Suprapubic skin (tissue), 4 donors: ENCODE measurements at regions not wholly inside any gene's neighbourhood (a gene's known extent, or its start where the extent isn't known, plus 50 kb on each side); places are given as distances from the start of the nearest gene placed in this dataset.
"Not testable (repeated sequence)": the region's sequence is repeated elsewhere in the genome, so short reads cannot be mapped to it uniquely, and the experiment has no call there.

Source experiments
- DNase-seq, 2 donors: peaks; one replicate each; pipeline ENCODE4 v3.0.0-alpha.2; 2019; ENCODE audit warnings: low spot score in 2 of 2
- H3K27ac ChIP-seq: fragments of 200-600 bp; sonication (generic); one replicate; pipeline ENCODE4 v1.5.1; 2019
- H3K27me3 ChIP-seq: fragments of 200-600 bp; sonication (generic); one replicate; pipeline ENCODE4 v1.5.1; 2019
- H3K36me3 ChIP-seq: fragments of 200-600 bp; sonication (generic); one replicate; pipeline ENCODE4 v1.5.1; 2019
- H3K4me1 ChIP-seq: fragments of 200-600 bp; sonication (generic); one replicate; pipeline ENCODE4 v1.5.1; 2019
- H3K4me3 ChIP-seq: fragments of 200-600 bp; sonication (generic); one replicate; pipeline ENCODE4 v1.5.1; 2019; ENCODE audit warnings: mild to moderate bottlenecking
- H3K9me3 ChIP-seq: fragments of 200-600 bp; sonication (generic); one replicate; pipeline ENCODE4 v1.5.1; 2019
- EP300 ChIP-seq: sonication (generic); formaldehyde crosslinking; IDR thresholded peaks from one replicate; pipeline ENCODE4 v1.6.1; 2017; ENCODE audit warnings: antibody characterized with exemption
- POLR2A ChIP-seq, 2 donors: fragments of 450-650 bp; IDR thresholded peaks; one replicate each; pipeline ENCODE4 v1.6.1; 2017; ENCODE audit warnings: antibody characterized with exemption in 2 of 2, mild to moderate bottlenecking in 2 of 2, moderate library complexity in 2 of 2
- POLR2AphosphoS5 ChIP-seq, 3 donors: sonication (generic); formaldehyde crosslinking; IDR thresholded peaks; one replicate each; pipeline ENCODE4 v1.6.1; 2017; ENCODE audit warnings: antibody characterized with exemption in 3 of 3
- WGBS: methylation state at CpG from one replicate; pipeline ENCODE4 v1.1.5; 2018; 5-methylcytosine and 5-hydroxymethylcytosine counted together
- TF ChIP-seq, protein P1 (sequence below), 2 donors: fragments of 200-600 bp in 1 of 2; fragments of 450-650 bp in 1 of 2; sonication (generic) in 1 of 2; IDR thresholded peaks; one replicate each; pipeline ENCODE4 v1.5.1; 2016 to 2019; ENCODE audit warnings: antibody characterized with exemption in 2 of 2, mild to moderate bottlenecking in 1 of 2, moderate library complexity in 1 of 2

GRCh38 chr18:57885931-57886330 lies 82.8 kb upstream of the ATP8B1 start:
- 42% methylated on average over 1 of the region's 1 CpG for WGBS
- H3K27ac ChIP-seq = no peak overlapping the region
- DNase-seq = no peak
- H3K27me3 ChIP-seq = no peaks in the 10 kb centered on the region
- H3K36me3 ChIP-seq = no peaks in the 10 kb centered on the region
- no peaks in the 10 kb centered on the region for H3K9me3 ChIP-seq
- no peak for TF ChIP-seq EP300
- TF ChIP-seq POLR2AphosphoS5 (IDR thresholded peaks at IDR 0.05) = no peak
- no peak overlapping the region for H3K4me3 ChIP-seq
- H3K4me1 ChIP-seq = peaks cover 3% of the 10 kb centered on the region

DNA sequence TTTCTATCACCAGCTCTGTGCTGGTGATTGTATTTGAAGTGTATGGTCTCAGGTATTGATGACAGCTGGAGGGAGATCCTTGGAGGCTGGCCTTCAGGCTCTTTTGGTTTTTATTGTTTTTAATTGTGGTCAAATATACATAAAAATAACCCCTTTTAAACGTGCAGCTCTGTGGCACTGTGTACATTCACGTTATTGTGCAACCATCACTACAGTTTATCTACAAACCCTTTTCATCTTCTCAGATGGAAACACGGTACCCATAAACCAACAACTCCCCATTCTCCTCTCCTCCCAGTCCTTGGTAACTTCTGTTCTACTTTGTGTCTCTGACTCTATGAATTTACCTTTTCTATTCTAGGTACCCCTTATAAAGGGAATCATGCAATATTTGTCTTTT lies 79.3 kb upstream of the ATP8B1 start:
- DNase-seq = no peak
- TF ChIP-seq, protein P1, sequence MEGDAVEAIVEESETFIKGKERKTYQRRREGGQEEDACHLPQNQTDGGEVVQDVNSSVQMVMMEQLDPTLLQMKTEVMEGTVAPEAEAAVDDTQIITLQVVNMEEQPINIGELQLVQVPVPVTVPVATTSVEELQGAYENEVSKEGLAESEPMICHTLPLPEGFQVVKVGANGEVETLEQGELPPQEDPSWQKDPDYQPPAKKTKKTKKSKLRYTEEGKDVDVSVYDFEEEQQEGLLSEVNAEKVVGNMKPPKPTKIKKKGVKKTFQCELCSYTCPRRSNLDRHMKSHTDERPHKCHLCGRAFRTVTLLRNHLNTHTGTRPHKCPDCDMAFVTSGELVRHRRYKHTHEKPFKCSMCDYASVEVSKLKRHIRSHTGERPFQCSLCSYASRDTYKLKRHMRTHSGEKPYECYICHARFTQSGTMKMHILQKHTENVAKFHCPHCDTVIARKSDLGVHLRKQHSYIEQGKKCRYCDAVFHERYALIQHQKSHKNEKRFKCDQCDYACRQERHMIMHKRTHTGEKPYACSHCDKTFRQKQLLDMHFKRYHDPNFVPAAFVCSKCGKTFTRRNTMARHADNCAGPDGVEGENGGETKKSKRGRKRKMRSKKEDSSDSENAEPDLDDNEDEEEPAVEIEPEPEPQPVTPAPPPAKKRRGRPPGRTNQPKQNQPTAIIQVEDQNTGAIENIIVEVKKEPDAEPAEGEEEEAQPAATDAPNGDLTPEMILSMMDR (IDR thresholded peaks at IDR 0.05) = no peak
- TF ChIP-seq POLR2A (IDR thresholded peaks at IDR 0.05) (no peak), EP300 (no peak), POLR2AphosphoS5 (IDR thresholded peaks at IDR 0.05) (no peak)
- Histone ChIP-seq H3K27me3 (no peaks in the 10 kb centered on the region), H3K36me3 (no peaks in the 10 kb centered on the region), H3K9me3 (no peaks in the 10 kb centered on the region), H3K4me3 (no peak overlapping the region), H3K27ac (no peak overlapping the region), H3K4me1 (peaks cover 3% of the 10 kb centered on the region)
- WGBS = 71% methylated on average over 3 of the region's 3 CpGs

- no peak for TF ChIP-seq POLR2AphosphoS5 (IDR thresholded peaks at IDR 0.05)
- TF ChIP-seq, protein P1 (IDR thresholded peaks at IDR 0.05) = peak; percentile 76 to 82
- Histone ChIP-seq H3K9me3 (no peaks in the 10 kb centered on the region), H3K4me3 (no peak overlapping the region), H3K27me3 (no peaks in the 10 kb centered on the region), H3K27ac (no peak overlapping the region), H3K36me3 (no peaks in the 10 kb centered on the region), H3K4me1 (peaks cover 3% of the 10 kb centered on the region)
- peak in 1 of 2 donors; percentile 70 for DNase-seq
- 38% methylated on average over 9 of the region's 10 CpGs for WGBS
Measured at GRCh38 chr18:57881818-57882413, 78.8 kb upstream of the ATP8B1 start.

DNA sequence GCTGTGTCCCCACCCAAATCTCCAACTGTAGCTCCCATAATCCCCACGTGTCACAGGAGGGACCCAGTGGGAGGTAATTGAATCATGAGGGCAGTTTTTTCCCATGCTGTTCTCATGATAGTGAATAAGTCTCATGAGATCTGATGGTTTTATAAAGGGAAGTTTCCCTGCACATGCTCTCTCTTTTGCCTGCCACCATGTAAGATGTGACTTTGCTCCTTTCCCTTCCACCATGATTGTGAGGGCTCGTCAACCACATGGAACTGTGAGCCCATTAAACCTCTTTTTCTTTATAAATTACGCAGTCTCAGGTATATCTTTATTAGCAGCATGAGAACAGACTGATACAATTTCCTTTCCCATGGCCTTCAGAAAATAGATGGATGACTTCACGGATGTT lies 76.8 kb upstream of the ATP8B1 start:
- 95% methylated on average over 4 of the region's 4 CpGs for WGBS
- H3K9me3 ChIP-seq, DNase-seq, H3K27ac ChIP-seq, H3K4me1 ChIP-seq, H3K36me3 ChIP-seq, H3K4me3 ChIP-seq, H3K27me3 ChIP-seq: not testable (repeated sequence)

- no peak overlapping the region for H3K27ac ChIP-seq
- no peaks in the 10 kb centered on the region for H3K9me3 ChIP-seq
- no peak for DNase-seq
- H3K4me3 ChIP-seq = no peak overlapping the region
- H3K27me3 ChIP-seq = no peaks in the 10 kb centered on the region
- no peaks in the 10 kb centered on the region for H3K36me3 ChIP-seq
- TF ChIP-seq, protein P1 (IDR thresholded peaks at IDR 0.05) = no peak
- no peak for TF ChIP-seq POLR2A (IDR thresholded peaks at IDR 0.05)
- no peak for TF ChIP-seq POLR2AphosphoS5 (IDR thresholded peaks at IDR 0.05)
- TF ChIP-seq EP300 = no peak
- H3K4me1 ChIP-seq = no peaks in the 10 kb centered on the region
Measured at GRCh38 chr18:57869221-57869620, 66.1 kb upstream of the ATP8B1 start.

DNA sequence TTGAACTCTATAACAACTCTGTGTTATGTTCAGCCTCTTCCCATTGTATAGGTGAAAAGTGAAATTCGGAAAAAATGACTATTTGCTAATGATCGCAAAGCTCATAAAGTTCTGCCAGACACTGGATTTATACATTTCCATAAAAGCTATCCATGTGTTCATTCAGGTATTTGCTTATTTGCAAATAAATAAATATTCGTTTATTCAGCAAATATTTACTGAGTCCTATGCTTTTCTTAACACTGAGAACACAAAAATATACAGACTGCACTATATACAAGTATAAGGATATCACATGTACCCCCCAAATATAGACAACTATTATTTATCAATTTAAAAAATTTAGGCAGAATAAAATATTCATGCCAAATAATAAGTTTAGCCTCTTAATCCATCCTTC lies 63.2 kb upstream of the ATP8B1 start:
- TF ChIP-seq EP300 (no peak), POLR2A (IDR thresholded peaks at IDR 0.05) (no peak), POLR2AphosphoS5 (IDR thresholded peaks at IDR 0.05) (no peak)
- TF ChIP-seq, protein P1 (IDR thresholded peaks at IDR 0.05) = no peak
- H3K4me1 ChIP-seq = no peaks in the 10 kb centered on the region
- H3K27me3 ChIP-seq = no peaks in the 10 kb centered on the region
- no peaks in the 10 kb centered on the region for H3K9me3 ChIP-seq
- WGBS = 61% methylated on average over 3 of the region's 3 CpGs
- H3K27ac ChIP-seq = no peak overlapping the region
- no peaks in the 10 kb centered on the region for H3K36me3 ChIP-seq
- no peak overlapping the region for H3K4me3 ChIP-seq
- no peak for DNase-seq
